OCI-M1 (cell line): ENCODE measurements at regions not wholly inside any gene's neighbourhood (a gene's known extent, or its start where the extent isn't known, plus 50 kb on each side); places are given as distances from the start of the nearest gene placed in this dataset.
"Not testable (repeated sequence)": the region's sequence is repeated elsewhere in the genome, so short reads cannot be mapped to it uniquely, and the experiment has no call there.

Experiments used
- DNase-seq: peaks from one replicate; lab custom pipeline; 2025; lab: John Stamatoyannopoulos, UW

GRCh38 chr14:84433961-84434360 lies 1096.0 kb upstream of the FLRT2 start:
- DNase-seq, result no peak

DNA sequence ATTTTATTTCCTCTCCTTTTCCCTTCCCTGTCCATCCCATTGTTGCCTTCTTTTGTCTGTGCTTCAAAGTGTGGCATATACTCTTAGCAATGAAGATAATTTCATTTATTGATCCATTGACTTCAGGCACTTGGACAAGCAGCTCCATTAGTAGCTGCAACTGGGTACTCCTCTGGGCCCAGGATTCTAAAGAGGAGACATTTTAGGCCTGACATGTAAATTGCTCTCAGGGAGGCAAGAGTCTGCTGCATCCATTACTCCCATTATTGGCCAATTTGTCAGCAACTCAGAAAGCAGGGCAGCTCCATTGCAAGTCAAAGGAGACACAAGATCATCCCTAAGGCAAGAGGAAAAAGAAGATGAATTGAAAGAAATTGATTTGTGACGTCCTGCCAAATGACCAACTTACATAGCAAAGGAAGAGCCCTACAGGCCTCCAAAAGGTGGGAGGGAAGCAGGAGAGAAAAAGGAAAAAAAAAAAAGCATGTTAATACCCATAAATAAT lies 1094.1 kb upstream of the FLRT2 start:
- DNase-seq, result no peak

DNA sequence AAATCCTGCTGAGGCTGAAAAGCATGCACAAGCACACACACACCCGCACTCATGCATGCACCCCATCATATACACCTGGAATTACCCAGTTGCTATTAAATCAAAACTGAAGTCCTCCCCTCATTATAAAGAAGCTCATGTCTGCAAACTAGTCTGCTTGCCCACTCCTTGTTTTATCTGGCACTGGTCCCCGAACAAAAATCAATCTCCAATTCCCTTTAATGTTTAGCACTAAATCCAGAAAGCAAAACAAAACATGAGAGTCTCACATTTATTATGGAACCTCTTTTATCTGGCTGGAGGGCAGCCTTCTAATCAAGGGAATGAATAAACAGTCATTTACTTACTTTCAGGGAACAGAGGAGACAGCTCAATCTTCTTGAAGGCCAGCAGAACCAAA lies 1093.4 kb upstream of the FLRT2 start:
- DNase-seq, result no peak

- no peak for DNase-seq
Measured at GRCh38 chr14:84442521-84442920, 1087.4 kb upstream of the FLRT2 start.

- DNase-seq, result no peak
Measured at GRCh38 chr14:84445486-84445885, 1084.5 kb upstream of the FLRT2 start.

- DNase-seq, result no peak
Measured at GRCh38 chr14:84446250-84446649, 1083.7 kb upstream of the FLRT2 start.

- DNase-seq, result peak; percentile 66
Measured at GRCh38 chr14:84453307-84453950, 1076.5 kb upstream of the FLRT2 start.

DNA sequence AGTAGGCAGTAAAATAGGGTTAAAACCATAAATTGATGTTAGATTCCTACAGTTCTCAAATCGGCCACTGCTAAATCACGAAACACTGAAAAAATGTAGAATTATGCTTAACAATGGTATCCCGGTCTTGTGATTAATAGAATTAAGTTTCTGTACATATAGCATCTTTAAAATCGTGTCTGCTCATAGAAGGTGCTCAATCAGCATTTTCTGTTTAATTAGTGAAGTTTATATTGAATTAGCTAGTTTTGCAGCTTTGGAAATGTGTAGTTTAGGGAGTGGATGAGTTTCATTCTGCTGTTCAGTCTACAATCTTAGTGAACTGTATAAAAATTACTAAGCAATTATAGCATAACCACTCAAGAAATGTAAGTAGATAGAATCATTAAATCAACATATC lies 1075.8 kb upstream of the FLRT2 start:
- no peak for DNase-seq

- DNase-seq, result no peak
Measured at GRCh38 chr14:84456946-84457345, 1073.0 kb upstream of the FLRT2 start.

- DNase-seq, result no peak
Measured at GRCh38 chr14:84458881-84459280, 1071.1 kb upstream of the FLRT2 start.

DNA sequence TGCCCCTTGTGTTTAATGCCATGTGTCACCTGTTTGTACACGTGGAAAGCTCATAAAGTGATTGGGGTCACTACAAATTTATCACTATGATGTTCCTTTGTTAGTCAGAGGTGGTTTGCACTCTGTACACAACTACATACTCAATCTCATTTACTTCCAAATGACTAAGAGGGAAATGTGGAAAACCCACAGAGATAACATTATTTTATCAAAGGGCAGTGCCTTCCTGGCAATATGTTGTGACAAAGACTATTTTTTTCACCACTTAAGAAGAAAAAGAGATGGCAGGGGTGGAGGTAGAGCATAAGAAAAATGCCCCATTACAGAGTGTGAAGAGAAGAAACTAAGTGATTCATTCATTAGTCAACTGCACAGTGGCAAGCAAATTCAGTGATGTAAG lies 1064.1 kb upstream of the FLRT2 start:
- no peak for DNase-seq

DNA sequence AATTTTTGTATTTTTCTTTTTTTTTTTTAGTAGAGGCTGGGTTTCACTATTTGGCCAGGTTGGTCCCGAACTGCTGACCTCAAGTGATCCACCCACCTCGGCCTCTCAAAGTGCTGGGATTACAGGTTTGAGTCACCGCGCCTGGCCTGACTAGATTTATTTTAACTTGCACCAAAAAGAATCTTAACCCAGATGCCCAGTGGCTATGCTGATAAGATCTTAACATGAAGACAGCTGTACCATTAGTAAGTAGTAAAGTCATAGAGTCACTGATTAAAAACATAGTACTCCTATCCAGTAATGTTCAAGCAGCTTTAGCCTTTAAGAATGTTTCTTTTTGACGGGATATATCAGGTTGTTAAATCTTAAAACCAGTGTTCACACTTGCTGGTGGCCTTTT lies 1061.8 kb upstream of the FLRT2 start:
- no peak for DNase-seq

- DNase-seq, result peak; percentile 57
Measured at GRCh38 chr14:84477996-84478395, 1051.9 kb upstream of the FLRT2 start.

DNA sequence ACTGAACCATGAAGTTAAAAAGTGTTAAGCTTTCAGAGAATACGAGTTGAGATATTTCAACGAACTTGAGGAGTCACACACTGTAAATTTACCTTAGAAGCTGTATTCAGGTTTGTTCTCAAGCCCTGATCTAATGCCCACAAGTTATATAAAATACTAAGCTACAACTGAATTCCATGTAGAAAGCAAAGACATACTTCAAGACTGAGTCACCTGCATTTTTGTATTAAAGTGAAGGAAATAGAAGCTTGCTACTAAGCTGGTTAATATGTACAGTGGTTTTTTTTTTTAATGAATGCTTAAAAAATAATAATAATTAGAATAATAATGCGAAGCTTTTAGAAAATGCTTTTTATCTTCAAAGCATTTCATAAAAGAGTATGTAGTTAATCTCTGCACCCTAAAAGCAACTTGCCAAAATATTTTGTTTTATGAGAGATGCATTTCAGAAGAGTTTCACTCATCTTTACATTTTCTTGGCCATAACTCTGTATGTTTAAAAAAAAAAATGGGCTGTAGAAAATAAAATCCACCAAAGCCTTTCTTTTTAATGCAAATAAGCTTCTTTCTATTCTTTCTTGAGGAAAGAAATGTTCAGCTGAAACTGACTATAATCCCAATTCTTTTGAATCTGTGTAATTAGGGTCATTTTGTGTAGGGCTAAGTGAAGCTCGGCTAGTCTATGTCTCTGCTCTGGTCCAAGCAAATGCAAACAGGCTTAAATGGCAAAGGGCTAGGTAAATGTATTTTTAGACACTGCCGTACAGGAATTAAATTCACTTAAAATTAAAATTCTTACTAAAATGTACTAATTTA lies 1047.5 kb upstream of the FLRT2 start:
- DNase-seq, result no peak

GRCh38 chr14:84483072-84483420 lies 1046.9 kb upstream of the FLRT2 start:
- DNase-seq, result no peak

DNA sequence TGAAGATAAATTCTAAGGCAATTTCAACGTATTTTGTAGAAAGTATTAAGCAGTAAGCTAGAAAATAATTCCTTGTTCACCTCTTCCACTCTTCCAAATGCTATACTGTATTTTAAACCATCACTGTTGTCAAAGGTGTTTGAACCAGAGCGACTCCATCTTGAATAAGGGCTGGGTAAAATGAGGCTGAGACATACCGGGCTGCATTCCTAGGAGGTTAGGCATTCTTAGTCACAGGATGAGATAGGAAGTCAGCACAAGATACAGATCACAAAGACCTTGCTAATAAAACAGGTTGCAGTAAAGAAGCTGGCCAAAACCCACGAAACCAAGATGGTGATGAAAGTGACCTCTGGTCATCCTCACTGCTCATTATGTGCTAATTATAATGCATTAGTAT lies 1045.7 kb upstream of the FLRT2 start:
- not testable (repeated sequence) for DNase-seq

GRCh38 chr14:84485036-84485435 lies 1044.9 kb upstream of the FLRT2 start:
- DNase-seq, result no peak

- no peak for DNase-seq
Measured at GRCh38 chr14:84490081-84490480, 1039.9 kb upstream of the FLRT2 start.

DNA sequence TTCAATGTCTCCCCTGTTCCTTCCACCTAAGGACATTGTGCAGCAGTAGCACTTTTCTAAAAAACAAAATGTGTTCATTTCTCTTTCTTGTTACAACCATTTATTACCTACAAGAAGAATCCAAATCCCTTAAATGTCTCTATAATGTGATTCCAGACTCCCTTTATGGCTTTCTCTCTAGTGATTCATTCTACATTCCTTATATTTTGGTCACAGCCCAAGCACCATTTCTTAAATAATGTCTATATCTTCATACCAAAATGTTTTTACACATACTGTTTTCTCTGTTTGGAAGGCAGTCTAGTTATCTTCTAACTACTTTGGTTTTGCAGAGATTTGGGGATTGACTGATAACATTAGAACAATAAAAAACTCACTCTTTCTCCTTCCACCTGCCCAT lies 1037.3 kb upstream of the FLRT2 start:
- no peak for DNase-seq

DNA sequence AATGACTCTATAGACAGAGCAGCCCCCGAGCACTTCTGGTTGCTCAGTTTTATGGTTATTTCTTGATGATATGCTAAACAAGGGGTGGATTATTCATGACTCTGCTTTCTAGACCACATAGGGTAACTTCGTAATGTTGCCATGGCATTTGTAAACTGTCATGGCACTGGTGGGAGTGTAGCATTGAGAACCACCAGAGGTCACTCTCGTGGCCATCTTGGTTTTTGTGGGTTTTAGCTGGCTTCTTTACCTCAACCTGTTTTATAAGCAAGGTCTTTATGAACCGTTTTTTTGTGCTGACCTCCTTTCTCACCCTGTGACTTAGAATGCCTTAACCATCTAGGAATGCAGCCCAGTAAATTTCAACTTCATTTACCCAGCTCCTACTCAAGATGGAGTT lies 1036.2 kb upstream of the FLRT2 start:
- DNase-seq, result peak; percentile 38

- DNase-seq, result no peak
Measured at GRCh38 chr14:84496677-84497076, 1033.3 kb upstream of the FLRT2 start.

GRCh38 chr14:84512823-84513222 lies 1017.1 kb upstream of the FLRT2 start:
- not testable (repeated sequence) for DNase-seq

DNA sequence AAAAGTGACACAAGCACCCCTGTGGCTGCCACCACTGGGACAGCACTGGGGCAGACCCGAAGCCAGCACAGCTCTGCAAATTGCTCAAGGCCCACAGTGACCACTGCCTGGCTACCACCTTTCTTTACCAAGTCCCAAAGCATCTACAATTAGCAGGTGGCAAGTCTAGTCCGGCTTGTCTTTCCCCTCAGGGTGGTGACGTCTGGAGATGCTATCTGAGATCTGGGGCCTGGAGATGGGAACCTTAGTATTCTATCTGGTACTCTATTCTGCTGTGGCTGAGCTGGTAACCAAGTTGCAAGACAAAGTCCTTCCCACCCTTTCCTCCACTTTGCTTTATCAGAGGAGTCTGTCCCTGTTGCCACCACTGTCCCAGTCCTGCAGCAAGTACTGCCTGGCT lies 1010.1 kb upstream of the FLRT2 start:
- no peak for DNase-seq
